ENCODE measurements at regions not wholly inside any gene's neighbourhood (a gene's known extent, or its start where the extent isn't known, plus 50 kb on each side); places are given as distances from the start of the nearest gene placed in this dataset.

- no peaks in the 10 kb centered on the region for H3K79me2 ChIP-seq (ENCODE audit: control insufficient read depth, insufficient read depth, low read length)
- no peak overlapping the region for H3K27ac ChIP-seq (ENCODE audit: insufficient read depth, low read length)
- no peaks in the 10 kb centered on the region for H4K20me1 ChIP-seq (ENCODE audit: control insufficient read depth, extremely low read depth, insufficient read depth, low read length)
- DNase-seq (ENCODE audit: low read depth in 2 of 2) = peak; percentile 14 to 59
- H3K4me2 ChIP-seq (ENCODE audit: extremely low read depth, insufficient read depth, low read length) = no peak overlapping the region
- no peak overlapping the region for H2AFZ ChIP-seq (ENCODE audit: low read length)
- no peak overlapping the region for H3K9ac ChIP-seq (ENCODE audit: insufficient read depth, low read length)
- peaks cover 6% of the 10 kb centered on the region for H3K4me1 ChIP-seq (ENCODE audit: control insufficient read depth, extremely low read depth, insufficient read depth, low read length)
- no peaks in the 10 kb centered on the region for H3K27me3 ChIP-seq (ENCODE audit: control insufficient read depth, insufficient read depth, low read length)
- no peaks in the 10 kb centered on the region for H3K36me3 ChIP-seq (ENCODE audit: control insufficient read depth, insufficient read depth, low read length)
- no peak for TF ChIP-seq CTCF (conservative IDR thresholded peaks at IDR 0.05 in 1 of 2, IDR thresholded peaks at IDR 0.05 in 1 of 2; ENCODE audit: low read depth in 1 of 2, low read length in 2 of 2)
- no peak for TF ChIP-seq EZH2 (IDR thresholded peaks at IDR 0.05; ENCODE audit: low read length, missing control alignments)
- H3K4me3 ChIP-seq (replicated peaks in 1 of 4; ENCODE audit: control extremely low read depth in 1 of 4, insufficient read depth in 1 of 4, low read depth in 3 of 4, low read length in 4 of 4) = no peak overlapping the region
- H3K9me3 ChIP-seq (ENCODE audit: control insufficient read depth, insufficient read depth, low read depth, low read length) = no peaks in the 10 kb centered on the region
Observed at GRCh38 chr9:7316166-7316795, 483.3 kb downstream of the DMAC1 start.

- Histone ChIP-seq H3K27me3 (ENCODE audit: control insufficient read depth, insufficient read depth, low read length) (no peaks in the 10 kb centered on the region), H3K79me2 (ENCODE audit: control insufficient read depth, insufficient read depth, low read length) (no peaks in the 10 kb centered on the region), H3K36me3 (ENCODE audit: control insufficient read depth, insufficient read depth, low read length) (no peaks in the 10 kb centered on the region), H3K4me1 (ENCODE audit: control insufficient read depth, extremely low read depth, insufficient read depth, low read length) (peaks cover 6% of the 10 kb centered on the region), H3K4me3 (replicated peaks in 1 of 4; ENCODE audit: control extremely low read depth in 1 of 4, insufficient read depth in 1 of 4, low read depth in 3 of 4, low read length in 4 of 4) (no peak overlapping the region), H2AFZ (ENCODE audit: low read length) (no peak overlapping the region), H3K27ac (ENCODE audit: insufficient read depth, low read length) (no peak overlapping the region), H3K9me3 (ENCODE audit: control insufficient read depth, insufficient read depth, low read depth, low read length) (no peaks in the 10 kb centered on the region), H3K4me2 (ENCODE audit: extremely low read depth, insufficient read depth, low read length) (no peak overlapping the region), H3K9ac (ENCODE audit: insufficient read depth, low read length) (no peak overlapping the region), H4K20me1 (ENCODE audit: control insufficient read depth, extremely low read depth, insufficient read depth, low read length) (no peaks in the 10 kb centered on the region)
- TF ChIP-seq CTCF (conservative IDR thresholded peaks at IDR 0.05 in 1 of 2, IDR thresholded peaks at IDR 0.05 in 1 of 2; ENCODE audit: low read depth in 1 of 2, low read length in 2 of 2) (no peak), EZH2 (IDR thresholded peaks at IDR 0.05; ENCODE audit: low read length, missing control alignments) (no peak)
- DNase-seq (ENCODE audit: low read depth in 2 of 2) = peak in 1 of 2 donors; percentile 70
Observed at GRCh38 chr9:7315746-7316145, 483.8 kb downstream of the DMAC1 start.

GRCh38 chr9:7315116-7315515 lies 484.5 kb downstream of the DMAC1 start:
- TF ChIP-seq CTCF (conservative IDR thresholded peaks at IDR 0.05 in 1 of 2, IDR thresholded peaks at IDR 0.05 in 1 of 2; ENCODE audit: low read depth in 1 of 2, low read length in 2 of 2) (no peak), EZH2 (IDR thresholded peaks at IDR 0.05; ENCODE audit: low read length, missing control alignments) (no peak)
- Histone ChIP-seq H2AFZ (ENCODE audit: low read length) (no peak overlapping the region), H3K36me3 (ENCODE audit: control insufficient read depth, insufficient read depth, low read length) (no peaks in the 10 kb centered on the region), H4K20me1 (ENCODE audit: control insufficient read depth, extremely low read depth, insufficient read depth, low read length) (no peaks in the 10 kb centered on the region), H3K4me1 (ENCODE audit: control insufficient read depth, extremely low read depth, insufficient read depth, low read length) (peaks cover 2% of the 10 kb centered on the region), H3K9ac (ENCODE audit: insufficient read depth, low read length) (no peak overlapping the region), H3K27ac (ENCODE audit: insufficient read depth, low read length) (no peak overlapping the region), H3K27me3 (ENCODE audit: control insufficient read depth, insufficient read depth, low read length) (no peaks in the 10 kb centered on the region), H3K9me3 (ENCODE audit: control insufficient read depth, insufficient read depth, low read depth, low read length) (no peaks in the 10 kb centered on the region), H3K4me3 (replicated peaks in 1 of 4; ENCODE audit: control extremely low read depth in 1 of 4, insufficient read depth in 1 of 4, low read depth in 3 of 4, low read length in 4 of 4) (no peak overlapping the region), H3K79me2 (ENCODE audit: control insufficient read depth, insufficient read depth, low read length) (no peaks in the 10 kb centered on the region), H3K4me2 (ENCODE audit: extremely low read depth, insufficient read depth, low read length) (no peak overlapping the region)
- no peak for DNase-seq (ENCODE audit: low read depth in 2 of 2)

Data from fibroblast of lung (primary cell).